HEK293T (cell line): ENCODE measurements at regions not wholly inside any gene's neighbourhood (a gene's known extent, or its start where the extent isn't known, plus 50 kb on each side); places are given as distances from the start of the nearest gene placed in this dataset.

Source experiments
- CTCF ChIA-PET: fragments of 350-600 bp; formaldehyde crosslinking; extraction: SDS; loops from one replicate; lab custom pipeline; 2021; ENCODE audit warnings: antibody characterized with exemption, inconsistent platforms; lab: Yijun Ruan, JAX
- POLR2A ChIA-PET: fragments of 350-600 bp; formaldehyde crosslinking; extraction: SDS; loops from one replicate; lab custom pipeline; 2020; ENCODE audit warnings: antibody characterized with exemption, inconsistent platforms; lab: Yijun Ruan, JAX
- DNase-seq: peaks from one replicate; pipeline ENCODE4 v3.0.0; 2012; ENCODE audit warnings: mixed read lengths; ENCODE audit errors: extremely low spot score
- ARNT ChIP-seq: fragments of 450-650 bp; IDR thresholded peaks from 2 replicates; pipeline ENCODE4 v1.6.1; 2017; ENCODE audit warnings: mild to moderate bottlenecking
- BHLHE40 ChIP-seq: fragments of 450-650 bp; IDR thresholded peaks from 2 replicates; pipeline ENCODE4 v1.6.1; 2016; ENCODE audit warnings: mild to moderate bottlenecking, moderate library complexity, borderline replicate concordance
- CTBP1 ChIP-seq: fragments of 450-650 bp; IDR thresholded peaks from 2 replicates; pipeline ENCODE4 v1.6.1; 2016; ENCODE audit warnings: borderline replicate concordance
- ELF4 ChIP-seq: fragments of 450-650 bp; IDR thresholded peaks from 2 replicates; pipeline ENCODE4 v1.6.1; 2017; ENCODE audit warnings: antibody characterized with exemption
- FOXA1 ChIP-seq: fragments of 450-650 bp; IDR thresholded peaks from 2 replicates; pipeline ENCODE4 v1.6.1; 2016; ENCODE audit warnings: mild to moderate bottlenecking
- FOXK2 ChIP-seq: fragments of 450-650 bp; IDR thresholded peaks from 2 replicates; pipeline ENCODE4 v1.6.1; 2016; ENCODE audit warnings: mild to moderate bottlenecking
- FOXM1 ChIP-seq: fragments of 450-650 bp; IDR thresholded peaks from 2 replicates; pipeline ENCODE4 v1.6.1; 2017; ENCODE audit warnings: mild to moderate bottlenecking, borderline replicate concordance
- HDGF ChIP-seq: fragments of 450-650 bp; IDR thresholded peaks from 2 replicates; pipeline ENCODE4 v1.6.1; 2017; ENCODE audit warnings: antibody characterized with exemption, borderline replicate concordance
- L3MBTL2 ChIP-seq: fragments of 450-650 bp; conservative IDR thresholded peaks from 2 replicates; pipeline ENCODE4 v1.6.1; 2016; ENCODE audit warnings: mild to moderate bottlenecking
- LEF1 ChIP-seq: fragments of 450-650 bp; IDR thresholded peaks from 2 replicates; pipeline ENCODE4 v1.6.1; 2017; ENCODE audit warnings: mild to moderate bottlenecking, borderline replicate concordance
- NFRKB ChIP-seq: fragments of 450-650 bp; IDR thresholded peaks from 2 replicates; pipeline ENCODE4 v1.6.1; 2016; ENCODE audit warnings: mild to moderate bottlenecking, moderate library complexity
- SP1 ChIP-seq: fragments of 450-650 bp; IDR thresholded peaks from 2 replicates; pipeline ENCODE4 v1.6.1; 2017
- SUZ12 ChIP-seq: fragments of 450-650 bp; IDR thresholded peaks from 2 replicates; pipeline ENCODE4 v1.6.1; 2016; ENCODE audit warnings: mild to moderate bottlenecking
- TARDBP ChIP-seq: fragments of 450-650 bp; IDR thresholded peaks from 2 replicates; pipeline ENCODE4 v1.6.1; 2016
- TF ChIP-seq, protein P1 (sequence below): fragments of 450-650 bp; IDR thresholded peaks from 2 replicates; pipeline ENCODE4 v1.6.1; 2016

DNA sequence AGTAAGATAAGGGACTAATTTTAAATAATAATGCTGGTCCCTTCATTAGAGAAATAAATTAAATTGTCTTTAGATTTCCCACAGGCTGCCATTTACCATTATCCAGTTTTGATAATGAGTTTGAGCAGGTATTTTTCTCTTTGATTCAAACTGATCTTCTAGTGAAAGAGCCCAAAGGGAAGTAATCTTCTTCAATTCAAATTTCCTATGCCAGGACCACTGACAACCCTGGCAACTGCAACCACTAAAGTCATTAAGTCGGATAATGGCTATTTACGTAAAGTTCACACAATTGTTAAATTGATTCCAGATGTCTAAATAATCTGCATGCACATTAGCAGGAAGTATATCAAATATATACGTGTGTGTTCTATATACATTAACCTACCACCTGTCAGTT lies 399.3 kb downstream of the PTPRC start:
- no peak for DNase-seq
- POLR2A ChIA-PET, result no interaction called here
- CTCF ChIA-PET, result no interaction called here
- TF ChIP-seq FOXM1, result no peak
- no peak for TF ChIP-seq NFRKB
- TF ChIP-seq FOXK2, result no peak
- TF ChIP-seq ELF4, result no peak
- TF ChIP-seq FOXA1, result no peak
- TF ChIP-seq CTBP1, result no peak
- TF ChIP-seq ARNT, result no peak
- TF ChIP-seq HDGF, result no peak
- no peak for TF ChIP-seq LEF1
- TF ChIP-seq BHLHE40, result no peak

- TF ChIP-seq FOXA1 (no peak), BHLHE40 (no peak), FOXK2 (no peak), SUZ12 (no peak), ELF4 (no peak), L3MBTL2 (no peak), CTBP1 (no peak), NFRKB (no peak), ARNT (no peak), LEF1 (no peak), HDGF (no peak), SP1 (no peak)
- TF ChIP-seq, protein P1, sequence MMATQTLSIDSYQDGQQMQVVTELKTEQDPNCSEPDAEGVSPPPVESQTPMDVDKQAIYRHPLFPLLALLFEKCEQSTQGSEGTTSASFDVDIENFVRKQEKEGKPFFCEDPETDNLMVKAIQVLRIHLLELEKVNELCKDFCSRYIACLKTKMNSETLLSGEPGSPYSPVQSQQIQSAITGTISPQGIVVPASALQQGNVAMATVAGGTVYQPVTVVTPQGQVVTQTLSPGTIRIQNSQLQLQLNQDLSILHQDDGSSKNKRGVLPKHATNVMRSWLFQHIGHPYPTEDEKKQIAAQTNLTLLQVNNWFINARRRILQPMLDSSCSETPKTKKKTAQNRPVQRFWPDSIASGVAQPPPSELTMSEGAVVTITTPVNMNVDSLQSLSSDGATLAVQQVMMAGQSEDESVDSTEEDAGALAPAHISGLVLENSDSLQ, result no peak
- ChIA-PET CTCF (no interaction called here), POLR2A (no interaction called here)
- DNase-seq, result no peak
Measured at GRCh38 chr1:199040076-199040905, 401.5 kb downstream of the PTPRC start.

GRCh38 chr1:199041173-199041914 lies 402.5 kb downstream of the PTPRC start:
- TF ChIP-seq, protein P1, result no peak
- TF ChIP-seq FOXM1 (no peak), FOXA1 (no peak), L3MBTL2 (no peak), SP1 (no peak), HDGF (no peak), LEF1 (no peak)
- DNase-seq, result no peak
- CTCF ChIA-PET, result no interaction called here
- POLR2A ChIA-PET, result no interaction called here

DNA sequence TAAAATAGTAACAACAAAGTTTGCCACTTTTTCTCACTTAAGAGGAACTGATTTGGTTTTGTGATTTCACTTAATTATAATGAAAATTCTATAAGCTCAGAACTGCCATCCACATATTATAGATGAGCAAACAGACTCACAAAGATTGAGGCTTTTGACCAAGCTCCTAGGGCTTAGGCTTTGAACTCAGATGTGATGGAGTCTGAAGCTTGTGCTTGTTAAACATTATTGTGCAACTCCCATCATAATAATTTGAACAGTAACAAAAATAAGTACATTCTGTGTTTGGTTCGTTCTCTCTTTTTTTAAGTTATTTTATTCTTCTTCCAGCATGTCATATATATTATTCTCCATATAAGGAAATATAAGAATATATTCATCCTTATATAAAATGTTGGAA lies 403.4 kb downstream of the PTPRC start:
- no peak for DNase-seq
- POLR2A ChIA-PET, result no interaction called here
- TF ChIP-seq FOXA1 (no peak), FOXM1 (no peak), FOXK2 (no peak), L3MBTL2 (no peak), ARNT (no peak), BHLHE40 (no peak), SUZ12 (no peak)
- TF ChIP-seq, protein P1, result no peak
- CTCF ChIA-PET, result no interaction called here

DNA sequence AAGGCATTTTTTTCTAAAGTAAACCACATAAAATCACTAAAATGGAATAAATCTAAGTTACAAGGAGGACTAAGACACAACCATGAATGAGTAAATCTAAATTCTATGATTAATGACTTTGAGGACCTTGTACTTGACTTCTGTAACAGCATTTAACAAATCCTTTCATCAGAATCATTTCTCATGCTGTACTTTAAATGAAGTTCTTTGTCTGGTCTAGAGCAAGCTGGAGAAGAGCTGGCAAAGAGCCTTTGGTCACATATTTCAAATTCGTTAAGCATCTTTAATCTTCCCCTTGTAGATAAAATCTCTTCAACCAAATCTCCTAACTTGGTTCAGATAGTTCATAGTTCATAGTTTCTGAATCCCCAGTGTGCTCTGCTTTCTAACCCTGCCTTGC lies 405.4 kb downstream of the PTPRC start:
- ChIA-PET CTCF (no interaction called here), POLR2A (no interaction called here)
- TF ChIP-seq TARDBP (no peak), FOXK2 (no peak), SUZ12 (no peak), L3MBTL2 (no peak), LEF1 (no peak), NFRKB (no peak)
- DNase-seq, result no peak

DNA sequence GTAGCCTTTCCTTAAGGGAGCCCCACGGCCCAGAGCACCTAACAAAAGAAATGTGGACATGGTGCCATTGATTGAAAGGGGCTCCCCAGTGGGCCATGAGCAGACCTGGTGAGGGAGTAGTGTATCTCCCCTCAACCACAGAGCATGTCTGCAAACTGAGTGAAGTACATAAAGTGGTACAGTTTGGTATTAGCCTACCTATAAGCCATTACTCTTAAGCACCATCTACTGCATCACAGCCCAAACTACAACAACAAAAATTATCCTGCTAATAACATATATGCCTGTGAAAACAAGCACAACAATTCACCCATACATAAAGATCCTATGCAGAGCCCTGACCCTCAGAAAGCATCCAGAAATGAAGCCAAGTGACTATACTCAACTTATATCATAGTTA lies 407.8 kb downstream of the PTPRC start:
- no peak for DNase-seq
- TF ChIP-seq FOXA1 (no peak), FOXK2 (no peak)
- CTCF ChIA-PET, result interaction anchor here (1.0 kb wide), 1 partner anchor 12 kb away, joined by 3 read pairs; no protein-coding TSS in a partner anchor
- POLR2A ChIA-PET, result no interaction called here
